ENCODE measurements at regions not wholly inside any gene's neighbourhood (a gene's known extent, or its start where the extent isn't known, plus 50 kb on each side); places are given as distances from the start of the nearest gene placed in this dataset.
"Not testable (repeated sequence)": the region's sequence is repeated elsewhere in the genome, so short reads cannot be mapped to it uniquely, and the experiment has no call there.

GRCh38 chr2:183671233-183671632, 547.0 kb downstream of the NUP35 start:
- no peak for DNase-seq

GRCh38 chr2:183678908-183679307, 554.7 kb downstream of the NUP35 start:
- DNase-seq: no peak

GRCh38 chr2:183680573-183680972, 556.3 kb downstream of the NUP35 start:
- DNase-seq: no peak

- no peak for DNase-seq
Measured at GRCh38 chr2:183684686-183685085, 560.4 kb downstream of the NUP35 start.

GRCh38 chr2:183696028-183696427, 571.8 kb downstream of the NUP35 start:
- DNase-seq: no peak

GRCh38 chr2:183709829-183710228, 585.6 kb downstream of the NUP35 start:
- no peak for DNase-seq

GRCh38 chr2:183718246-183718645, 594.0 kb downstream of the NUP35 start:
- no peak for DNase-seq

- no peak for DNase-seq
Measured at GRCh38 chr2:183723278-183723677, 599.0 kb downstream of the NUP35 start.

GRCh38 chr2:183729380-183729779, 605.1 kb downstream of the NUP35 start:
- DNase-seq: no peak

GRCh38 chr2:183740241-183740640, 616.0 kb downstream of the NUP35 start:
- DNase-seq: no peak

- DNase-seq: no peak
Measured at GRCh38 chr2:183752571-183752970, 628.3 kb downstream of the NUP35 start.

GRCh38 chr2:183759033-183759432, 634.8 kb downstream of the NUP35 start:
- no peak for DNase-seq

- no peak for DNase-seq
Measured at GRCh38 chr2:183773775-183774174, 649.5 kb downstream of the NUP35 start.

- DNase-seq: no peak
Measured at GRCh38 chr2:183780072-183780471, 655.8 kb downstream of the NUP35 start.

GRCh38 chr2:183782436-183782835, 658.2 kb downstream of the NUP35 start:
- no peak for DNase-seq

GRCh38 chr2:183788796-183789195, 664.6 kb downstream of the NUP35 start:
- DNase-seq: not testable (repeated sequence)

- DNase-seq: not testable (repeated sequence)
Measured at GRCh38 chr2:183792165-183792924, 668.1 kb downstream of the NUP35 start.

- no peak for DNase-seq
Measured at GRCh38 chr2:183798535-183798934, 674.3 kb downstream of the NUP35 start.

- DNase-seq: no peak
Measured at GRCh38 chr2:183799761-183800160, 675.5 kb downstream of the NUP35 start.

- no peak for DNase-seq
Measured at GRCh38 chr2:183803596-183803995, 679.4 kb downstream of the NUP35 start.

GRCh38 chr2:183807870-183808269, 683.6 kb downstream of the NUP35 start:
- DNase-seq: no peak

- no peak for DNase-seq
Measured at GRCh38 chr2:183809404-183809803, 685.2 kb downstream of the NUP35 start.

- no peak for DNase-seq
Measured at GRCh38 chr2:183811281-183811680, 687.0 kb downstream of the NUP35 start.

GRCh38 chr2:183812091-183812490, 687.8 kb downstream of the NUP35 start:
- DNase-seq: no peak

GRCh38 chr2:183825710-183826109, 701.5 kb downstream of the NUP35 start:
- no peak for DNase-seq

Data from hematopoietic multipotent progenitor cell treated with erythropoietin and hydrocortisone succinate and interleukin-3 and kit ligand, for 6 days (in vitro differentiated cells).